GM13976 (cell line): ENCODE measurements at regions not wholly inside any gene's neighbourhood (a gene's known extent, or its start where the extent isn't known, plus 50 kb on each side); places are given as distances from the start of the nearest gene placed in this dataset.

ENCODE experiments used
- DNase-seq: peaks from one replicate; pipeline ENCODE4 v3.0.0; 2012; ENCODE audit warnings: low spot score
- in situ Hi-C: fragments of 300-500 bp; cut with MboI; formaldehyde crosslinking; loops from one replicate; pipeline ENCODE4 v1.12.0; 2022; ENCODE audit warnings: low sequenced_read_pairs, mixed read lengths, inconsistent platforms; ENCODE audit not compliant: unreplicated experiment
- TF ChIP-seq, protein P1 (sequence below): IDR thresholded peaks from 2 replicates; pipeline ENCODE4 v1.5.1; 2012; ENCODE audit warnings: borderline replicate concordance, mild to moderate bottlenecking; ENCODE audit not compliant: insufficient read depth; ENCODE audit errors: extremely low read depth, missing control alignments, control extremely low read depth

- TF ChIP-seq, protein P1, sequence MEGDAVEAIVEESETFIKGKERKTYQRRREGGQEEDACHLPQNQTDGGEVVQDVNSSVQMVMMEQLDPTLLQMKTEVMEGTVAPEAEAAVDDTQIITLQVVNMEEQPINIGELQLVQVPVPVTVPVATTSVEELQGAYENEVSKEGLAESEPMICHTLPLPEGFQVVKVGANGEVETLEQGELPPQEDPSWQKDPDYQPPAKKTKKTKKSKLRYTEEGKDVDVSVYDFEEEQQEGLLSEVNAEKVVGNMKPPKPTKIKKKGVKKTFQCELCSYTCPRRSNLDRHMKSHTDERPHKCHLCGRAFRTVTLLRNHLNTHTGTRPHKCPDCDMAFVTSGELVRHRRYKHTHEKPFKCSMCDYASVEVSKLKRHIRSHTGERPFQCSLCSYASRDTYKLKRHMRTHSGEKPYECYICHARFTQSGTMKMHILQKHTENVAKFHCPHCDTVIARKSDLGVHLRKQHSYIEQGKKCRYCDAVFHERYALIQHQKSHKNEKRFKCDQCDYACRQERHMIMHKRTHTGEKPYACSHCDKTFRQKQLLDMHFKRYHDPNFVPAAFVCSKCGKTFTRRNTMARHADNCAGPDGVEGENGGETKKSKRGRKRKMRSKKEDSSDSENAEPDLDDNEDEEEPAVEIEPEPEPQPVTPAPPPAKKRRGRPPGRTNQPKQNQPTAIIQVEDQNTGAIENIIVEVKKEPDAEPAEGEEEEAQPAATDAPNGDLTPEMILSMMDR = no peak
- in situ Hi-C loops = loop anchor here (25.0 kb wide), 1 partner anchor 459 kb away; no protein-coding TSS in a partner anchor
- DNase-seq = no peak
These were observed 104.3 kb upstream of the TMC3 start for GRCh38 chr15:81478354-81478753.

- TF ChIP-seq, protein P1 = no peak
- in situ Hi-C loops = loop anchor here (25.0 kb wide), 1 partner anchor 461 kb away; no protein-coding TSS in a partner anchor
- no peak for DNase-seq
These were observed 101.9 kb upstream of the TMC3 start for GRCh38 chr15:81475926-81476325.

DNA sequence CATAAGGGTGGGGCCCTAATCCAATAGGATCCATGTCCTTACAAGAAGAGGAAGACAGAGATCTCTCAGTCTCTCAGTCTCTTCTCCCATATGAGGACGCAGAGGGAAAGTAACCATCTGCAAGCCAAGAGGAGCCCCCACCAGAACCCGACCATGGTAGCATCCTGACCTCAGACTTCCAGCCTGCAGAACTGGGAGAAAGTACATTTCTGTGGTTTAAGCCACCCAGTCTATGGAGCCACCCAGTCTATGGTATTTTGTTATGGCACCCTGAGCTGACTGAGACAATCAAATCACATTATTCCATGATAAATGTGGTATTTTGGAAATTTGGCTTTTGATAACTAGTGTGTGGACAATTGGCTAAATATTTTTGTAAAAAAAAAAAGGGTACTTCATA is 101.5 kb upstream of the TMC3 start:
- in situ Hi-C loops = loop anchor here (25.0 kb wide), 1 partner anchor 462 kb away; no protein-coding TSS in a partner anchor
- no peak for DNase-seq
- TF ChIP-seq, protein P1 = no peak

DNA sequence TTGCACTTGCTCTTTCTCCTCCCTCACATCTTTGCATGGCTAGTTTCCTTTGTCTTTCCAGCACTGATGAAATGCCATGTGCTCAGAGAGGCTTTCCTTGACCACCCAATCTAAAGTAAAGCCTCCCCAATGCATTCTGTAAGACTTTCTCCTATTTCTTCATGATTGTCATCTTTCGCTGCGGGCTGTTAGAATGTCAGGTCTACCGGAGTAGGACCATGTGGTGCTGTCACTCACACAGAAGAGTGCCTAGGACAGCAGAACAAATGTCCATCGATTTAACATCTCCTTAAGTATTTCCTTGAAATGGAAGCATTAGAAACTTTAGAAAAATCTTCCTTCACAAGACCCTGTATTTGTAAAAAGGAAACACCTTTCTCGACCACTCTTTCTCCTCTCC is 99.9 kb upstream of the TMC3 start:
- TF ChIP-seq, protein P1 = no peak
- in situ Hi-C loops = no loop called here
- no peak for DNase-seq

- TF ChIP-seq, protein P1 = no peak
- DNase-seq = no peak
- in situ Hi-C loops = no loop called here
These were observed 99.2 kb upstream of the TMC3 start for GRCh38 chr15:81473177-81473576.

DNA sequence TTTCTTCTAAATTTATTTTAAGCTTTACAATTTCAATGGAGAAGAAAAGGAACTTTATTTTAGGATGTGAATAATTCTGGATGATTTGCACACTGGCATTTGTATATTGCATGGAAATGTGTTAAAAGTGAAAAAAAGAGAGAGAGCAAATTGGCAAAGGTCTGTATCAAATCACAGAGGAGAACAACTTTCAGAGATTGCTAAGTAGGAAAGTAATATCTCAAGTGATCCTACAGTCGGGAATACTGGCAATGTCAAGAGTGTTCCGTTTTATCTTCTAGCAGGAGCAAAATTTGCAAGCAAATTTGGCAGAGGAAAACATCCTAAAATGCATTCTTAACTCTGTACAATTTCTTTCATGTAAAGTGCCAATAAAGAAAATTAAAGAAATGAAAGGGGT is 97.1 kb upstream of the TMC3 start:
- in situ Hi-C loops = no loop called here
- TF ChIP-seq, protein P1 = no peak
- no peak for DNase-seq

DNA sequence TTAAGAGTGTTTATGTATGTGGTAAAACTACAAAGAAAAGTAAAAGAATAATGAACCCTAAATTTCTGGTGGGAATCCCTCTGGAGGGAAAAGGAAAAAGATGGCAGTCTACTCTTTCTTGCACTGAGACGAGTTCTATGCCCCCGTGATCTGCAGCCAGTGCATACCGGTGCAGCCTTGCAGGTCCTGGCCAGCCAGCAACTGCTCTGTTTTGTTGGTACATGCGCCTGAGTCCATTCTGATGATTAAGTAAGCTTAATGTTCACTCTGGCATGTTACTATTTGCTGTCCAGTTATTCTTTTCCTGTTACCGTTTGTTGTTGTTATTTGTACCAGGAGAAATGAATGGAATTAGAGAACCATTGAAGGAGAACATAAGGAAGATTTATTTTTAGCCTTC is 95.1 kb upstream of the TMC3 start:
- TF ChIP-seq, protein P1 = no peak
- in situ Hi-C loops = no loop called here
- DNase-seq = no peak
